GM23248 (cell line): ENCODE measurements at regions not wholly inside any gene's neighbourhood (a gene's known extent, or its start where the extent isn't known, plus 50 kb on each side); places are given as distances from the start of the nearest gene placed in this dataset.

Experiments used
- EZH2 ChIP-seq: fragments of 200-600 bp; sonication (generic); IDR thresholded peaks from 2 replicates; pipeline ENCODE4 v1.6.1; 2018; ENCODE audit warnings: antibody characterized with exemption, mild to moderate bottlenecking; ENCODE audit not compliant: insufficient read depth, poor library complexity, severe bottlenecking
- EZH2phosphoT487 ChIP-seq: fragments of 200-600 bp; sonication (generic); IDR thresholded peaks from 2 replicates; pipeline ENCODE4 v1.6.1; 2018; ENCODE audit warnings: antibody characterized with exemption, moderate library complexity, mild to moderate bottlenecking, low read depth; ENCODE audit not compliant: insufficient read depth

GRCh38 chr15:77772641-77773402, 140.1 kb upstream of the LINGO1 start:
- TF ChIP-seq EZH2 (no peak), EZH2phosphoT487 (no peak)
